Stimulated activated CD4-positive, alpha-beta T cell treated with anti-CD3 and anti-CD28 coated beads, Interleukin-15, amount 100 ng/mL, for 48 hours (primary cell): ENCODE measurements at regions not wholly inside any gene's neighbourhood (a gene's known extent, or its start where the extent isn't known, plus 50 kb on each side); places are given as distances from the start of the nearest gene placed in this dataset.
A peak's percentile ranks its signal among the peaks of the same experiment; 100 is the strongest.
"Not testable (repeated sequence)": the region's sequence is repeated elsewhere in the genome, so short reads cannot be mapped to it uniquely, and the experiment has no call there.

Source experiments
- DNase-seq, 2 donors: peaks; one replicate each; pipeline ENCODE4 v3.0.0-alpha.2; 2020; ENCODE audit warnings: low read depth in 2 of 2

DNA sequence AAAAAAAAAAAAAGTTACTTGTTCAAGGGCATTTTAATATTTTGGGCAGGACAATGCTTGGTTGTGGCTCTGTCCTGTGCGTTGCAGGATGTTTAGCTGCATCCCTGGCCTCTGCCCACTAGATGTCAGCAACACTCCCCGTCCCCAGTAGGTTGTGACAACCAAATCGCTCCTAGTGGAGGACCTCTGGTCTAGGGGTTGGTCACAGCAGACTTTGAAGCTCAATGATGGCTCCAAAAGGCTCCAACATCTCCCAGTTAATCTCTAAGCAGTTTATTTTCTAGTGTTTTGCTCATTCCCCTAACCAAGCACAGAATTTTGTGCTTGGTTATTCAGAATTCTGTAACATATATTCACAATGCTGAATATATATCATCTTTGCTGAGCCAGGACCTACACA is 67.0 kb downstream of the CHRNA1 start:
- DNase-seq = no peak

DNA sequence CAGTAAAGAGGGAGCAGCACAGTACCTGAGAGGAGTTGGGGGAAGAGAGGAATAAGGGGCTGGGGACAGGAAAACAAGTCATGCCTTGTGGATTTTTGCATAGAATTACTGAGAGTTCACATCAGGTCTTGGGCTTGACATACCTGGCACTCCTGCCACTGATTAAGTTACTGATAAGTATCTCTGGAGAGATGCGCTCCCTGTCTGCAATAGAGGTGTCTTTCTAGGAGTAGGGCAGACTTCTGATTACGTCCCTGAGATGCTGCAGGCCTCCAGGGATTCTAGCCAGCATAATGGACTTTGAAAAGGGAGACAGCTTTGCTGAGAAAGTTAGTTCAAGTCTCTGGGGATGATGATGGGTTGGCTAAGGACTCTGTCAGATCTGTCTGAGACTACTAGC is 69.4 kb downstream of the CHRNA1 start:
- DNase-seq = no peak

- no peak for DNase-seq
These were observed 69.9 kb downstream of the CHRNA1 start for GRCh38 chr2:174694196-174694878.

DNA sequence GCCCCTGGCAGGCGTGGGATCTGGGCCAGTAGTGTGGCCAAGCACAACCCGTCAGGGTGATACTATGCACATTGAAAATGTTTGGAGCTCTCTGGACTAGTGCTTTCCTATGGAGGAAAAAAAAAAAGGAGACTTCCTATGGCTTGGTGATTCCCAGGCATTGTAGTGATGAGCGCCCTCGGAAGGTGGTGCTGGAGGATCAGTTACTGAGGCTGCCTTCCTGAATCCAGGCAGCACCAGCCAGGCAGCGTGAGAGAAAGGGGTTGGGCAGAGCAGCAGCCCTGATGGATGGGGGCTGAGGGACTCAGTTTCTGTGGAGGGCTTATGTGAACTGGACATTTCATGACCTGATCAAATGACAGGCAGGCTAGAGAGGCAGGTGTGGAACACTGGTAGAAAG is 70.9 kb downstream of the CHRNA1 start:
- no peak for DNase-seq

GRCh38 chr2:174692256-174692919 is 71.9 kb downstream of the CHRNA1 start:
- DNase-seq = no peak

DNA sequence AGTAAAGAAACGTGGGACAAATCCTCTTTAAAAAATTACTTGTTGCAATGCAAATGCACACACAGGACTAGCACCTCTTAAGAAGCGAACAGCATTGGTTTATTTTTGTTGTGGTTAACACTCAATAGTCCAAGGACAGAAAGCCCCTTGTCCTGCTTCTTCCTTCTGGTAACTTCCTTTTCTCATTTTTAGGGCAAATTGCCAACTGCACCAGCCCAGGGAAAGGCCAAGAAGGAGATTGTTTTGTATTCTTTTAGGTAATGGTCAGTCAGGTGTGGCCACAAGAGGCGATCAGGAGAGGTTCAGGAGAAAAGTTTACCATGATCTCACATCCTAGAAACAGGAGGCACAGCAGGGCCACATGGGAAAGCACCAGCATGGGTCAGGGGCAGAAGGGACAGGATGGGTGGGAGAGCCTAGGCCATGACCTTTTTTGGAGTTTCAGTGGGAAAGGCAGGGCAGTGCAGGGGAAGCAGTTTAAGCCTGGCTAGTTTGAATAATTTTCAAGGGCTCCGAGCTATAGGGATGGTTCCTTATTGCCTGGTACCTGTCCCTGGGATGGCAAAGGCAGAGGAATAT is 73.0 kb downstream of the CHRNA1 start:
- DNase-seq = no peak

- no peak for DNase-seq
These were observed 74.2 kb downstream of the CHRNA1 start for GRCh38 chr2:174690026-174690425.

- no peak for DNase-seq
These were observed 76.2 kb downstream of the CHRNA1 start for GRCh38 chr2:174688079-174688478.

- no peak for DNase-seq
These were observed 77.8 kb downstream of the CHRNA1 start for GRCh38 chr2:174686430-174686829.

GRCh38 chr2:174683392-174683759 is 80.9 kb downstream of the CHRNA1 start:
- no peak for DNase-seq

DNA sequence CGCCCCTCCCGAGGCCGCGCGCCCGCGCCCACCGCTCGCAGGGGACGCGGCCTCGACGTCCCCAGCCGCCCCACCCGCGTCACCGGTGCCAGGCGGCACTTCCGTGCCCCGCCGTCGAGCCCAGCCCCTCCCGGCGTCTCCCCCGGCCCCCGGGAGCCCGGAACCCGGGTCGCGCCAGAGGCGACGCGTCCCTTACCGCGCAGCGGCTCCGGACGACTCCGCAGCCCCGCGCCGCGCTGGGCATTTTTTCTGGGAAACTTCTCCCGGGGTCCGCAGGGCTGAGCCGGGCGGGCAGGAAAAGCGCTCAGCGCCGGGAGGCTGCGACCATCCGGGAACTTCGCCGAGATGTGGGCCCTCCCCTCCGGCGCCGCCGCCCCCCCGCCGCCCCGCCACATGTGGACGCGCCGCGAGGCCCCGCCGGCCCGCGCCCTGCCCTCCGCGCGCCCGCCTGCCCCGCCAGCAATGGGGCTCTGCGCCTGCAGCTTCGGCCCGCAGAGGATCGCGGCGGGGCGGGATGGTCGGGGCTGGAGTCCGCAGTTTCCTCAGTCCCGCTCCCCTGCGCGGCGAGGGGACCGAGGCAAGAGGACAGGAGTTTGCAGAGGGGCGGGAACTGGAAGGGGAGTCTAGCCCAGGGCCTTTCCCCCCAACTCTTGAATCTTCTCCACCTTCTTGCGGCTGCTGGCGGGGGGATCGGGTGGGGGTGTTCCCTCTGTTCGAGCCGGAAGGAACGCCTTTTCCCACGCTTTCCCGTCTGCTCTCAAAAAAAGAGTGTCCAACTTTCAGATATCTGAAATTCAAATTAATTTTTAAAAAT is 81.5 kb downstream of the CHRNA1 start:
- DNase-seq = peak; percentile 10 to 35

- DNase-seq = no peak
These were observed 82.2 kb downstream of the CHRNA1 start for GRCh38 chr2:174682007-174682577.

GRCh38 chr2:174681099-174682006 is 82.9 kb downstream of the CHRNA1 start:
- no peak for DNase-seq

GRCh38 chr2:174680221-174680620 is 82.6 kb upstream of the WIPF1 start:
- no peak for DNase-seq

DNA sequence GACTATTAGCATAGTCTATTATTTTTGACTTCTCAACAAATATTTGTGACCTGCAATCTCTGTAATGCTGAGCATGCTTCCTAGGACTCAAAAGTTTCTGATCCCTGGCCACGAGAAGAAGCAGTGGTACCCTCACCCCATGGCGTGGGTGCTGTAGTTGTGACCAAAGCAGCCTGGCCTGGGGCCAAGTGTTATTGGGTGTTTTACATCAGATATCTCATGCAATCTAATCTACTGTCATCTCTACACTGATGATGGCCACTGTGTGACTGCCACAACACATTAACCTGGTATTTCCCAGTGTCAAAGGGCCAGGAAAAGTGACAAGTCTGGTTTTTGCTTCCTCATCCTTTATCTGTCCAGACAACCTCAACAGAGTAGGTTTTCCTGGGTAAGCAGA is 80.8 kb upstream of the WIPF1 start:
- no peak for DNase-seq

- no peak for DNase-seq
These were observed 78.0 kb upstream of the WIPF1 start for GRCh38 chr2:174675615-174676014.

DNA sequence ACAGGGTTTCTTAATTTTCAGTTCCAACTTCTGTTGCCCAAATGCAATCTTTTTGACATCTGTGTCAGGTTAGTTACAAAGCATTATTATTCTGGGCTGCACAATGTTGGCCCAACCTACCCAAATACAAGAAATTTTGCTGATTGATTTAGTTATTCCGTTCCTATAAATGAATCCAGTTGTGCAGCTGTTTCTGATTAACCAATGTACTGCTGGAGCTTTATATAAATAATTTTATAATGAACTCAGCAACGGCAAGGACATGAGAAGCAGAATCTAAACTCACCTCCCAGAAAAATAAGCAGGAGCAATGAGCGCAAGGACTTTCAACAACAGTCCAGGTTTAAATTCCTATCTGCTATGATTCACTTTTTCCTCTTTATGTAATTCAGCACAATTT is 76.3 kb upstream of the WIPF1 start:
- no peak for DNase-seq

GRCh38 chr2:174673440-174673839 is 75.8 kb upstream of the WIPF1 start:
- no peak for DNase-seq

GRCh38 chr2:174671532-174671931 is 73.9 kb upstream of the WIPF1 start:
- not testable (repeated sequence) for DNase-seq

DNA sequence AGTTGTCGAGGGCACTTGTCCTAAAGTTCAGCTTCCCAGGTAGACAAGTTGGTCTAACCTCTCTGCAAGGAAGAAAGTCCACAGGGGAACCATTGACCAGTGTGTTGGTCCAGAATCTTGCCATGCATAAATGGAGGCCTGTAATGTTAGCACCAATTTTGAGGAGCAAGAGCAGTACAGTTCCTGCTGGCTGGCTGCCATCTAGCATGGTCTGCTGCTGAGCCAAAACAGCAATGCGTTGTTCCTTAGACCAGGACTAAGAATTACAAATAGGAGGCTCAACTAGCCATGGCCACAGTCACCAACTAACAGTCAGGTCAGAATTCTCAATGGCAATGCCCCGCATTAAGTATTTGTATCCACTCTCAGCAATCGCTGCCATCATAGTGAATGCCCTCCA is 72.8 kb upstream of the WIPF1 start:
- DNase-seq = no peak

DNA sequence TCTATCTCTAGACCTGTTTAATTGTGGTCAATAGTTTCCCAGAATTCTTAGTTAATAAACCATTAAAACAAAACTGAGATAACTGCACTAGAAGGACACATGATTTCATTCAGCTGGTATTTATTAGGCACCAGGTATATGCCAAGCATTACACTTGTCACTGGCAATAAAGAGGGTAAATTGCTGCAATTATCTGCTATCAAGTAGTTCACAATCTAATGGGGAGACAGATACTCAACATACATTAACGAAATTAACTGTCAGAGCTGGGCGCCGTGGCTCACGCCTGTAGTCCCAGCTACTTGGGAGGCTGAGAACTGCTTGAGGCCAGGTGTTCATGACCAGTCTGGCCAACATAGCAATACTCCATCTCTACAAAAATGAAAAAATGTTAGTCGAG is 71.7 kb upstream of the WIPF1 start:
- no peak for DNase-seq
